ENCODE measurements at regions not wholly inside any gene's neighbourhood (a gene's known extent, or its start where the extent isn't known, plus 50 kb on each side); places are given as distances from the start of the nearest gene placed in this dataset.
"Not testable (repeated sequence)": the region's sequence is repeated elsewhere in the genome, so short reads cannot be mapped to it uniquely, and the experiment has no call there.

- not testable (repeated sequence) for H3K9me3 ChIP-seq, DNase-seq, H3K36me3 ChIP-seq, H3K4me3 ChIP-seq, H3K27me3 ChIP-seq
Measured at GRCh38 chr12:107209700-107210099, 116.4 kb upstream of the CRY1 start.

GRCh38 chr12:107214373-107214773 lies 121.0 kb upstream of the CRY1 start:
- H3K4me3 ChIP-seq, H3K36me3 ChIP-seq, H3K27me3 ChIP-seq, H3K9me3 ChIP-seq: not testable (repeated sequence)
- peak; percentile 77 for DNase-seq

GRCh38 chr12:107216411-107216810 lies 123.1 kb upstream of the CRY1 start:
- not testable (repeated sequence) for H3K9me3 ChIP-seq, DNase-seq, H3K4me3 ChIP-seq, H3K27me3 ChIP-seq, H3K36me3 ChIP-seq

DNA sequence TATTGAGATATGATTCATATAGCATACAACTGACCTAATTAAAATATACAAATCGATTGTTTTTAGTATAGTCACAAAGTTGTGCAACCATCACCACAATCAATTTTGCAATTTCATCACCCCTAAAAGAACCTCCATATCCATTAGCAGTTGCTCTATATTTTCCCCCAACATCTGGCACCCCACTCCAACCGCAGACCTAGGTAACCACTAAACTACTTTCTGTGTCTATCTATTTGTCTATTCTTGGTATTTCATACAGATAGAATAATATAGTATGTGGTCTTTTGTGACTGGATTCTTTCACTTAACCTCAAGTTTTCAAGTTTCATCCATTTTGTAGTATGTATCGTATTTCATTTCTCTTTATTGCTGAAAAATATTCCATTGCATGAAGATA lies 126.0 kb upstream of the CRY1 start:
- no peak overlapping the region for H3K4me3 ChIP-seq
- no peak for DNase-seq
- H3K9me3 ChIP-seq: no peaks in the 10 kb centered on the region
- peaks cover 12% of the 10 kb centered on the region for H3K27me3 ChIP-seq
- no peaks in the 10 kb centered on the region for H3K36me3 ChIP-seq

GRCh38 chr12:107221913-107222312 lies 128.6 kb upstream of the CRY1 start:
- no peaks in the 10 kb centered on the region for H3K36me3 ChIP-seq
- no peak for DNase-seq
- H3K9me3 ChIP-seq: no peaks in the 10 kb centered on the region
- peaks cover 12% of the 10 kb centered on the region for H3K27me3 ChIP-seq
- H3K4me3 ChIP-seq: no peak overlapping the region

DNA sequence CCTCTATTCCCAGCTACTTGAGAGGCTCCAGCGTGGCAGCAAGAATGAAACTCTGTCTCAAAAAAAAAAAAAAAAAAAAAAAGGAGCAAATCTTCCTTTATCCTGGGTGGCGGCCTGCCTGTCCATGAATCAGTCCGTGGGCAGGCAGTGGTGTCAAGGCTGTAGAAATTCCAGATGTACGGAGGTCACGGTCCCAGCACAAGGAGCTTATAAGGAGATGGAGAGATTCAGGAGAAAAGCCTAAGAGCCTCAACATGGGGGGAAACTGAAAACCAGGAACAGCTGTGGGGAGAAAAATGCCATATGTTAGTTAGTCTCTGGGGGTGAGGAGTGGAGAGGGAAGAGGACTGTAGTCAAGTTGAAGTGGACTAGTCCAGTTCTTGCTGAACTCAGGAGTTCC lies 130.5 kb upstream of the CRY1 start:
- H3K9me3 ChIP-seq: no peaks in the 10 kb centered on the region
- DNase-seq: peak; percentile 20
- peaks cover 12% of the 10 kb centered on the region for H3K27me3 ChIP-seq
- H3K36me3 ChIP-seq: no peaks in the 10 kb centered on the region
- no peak overlapping the region for H3K4me3 ChIP-seq

DNA sequence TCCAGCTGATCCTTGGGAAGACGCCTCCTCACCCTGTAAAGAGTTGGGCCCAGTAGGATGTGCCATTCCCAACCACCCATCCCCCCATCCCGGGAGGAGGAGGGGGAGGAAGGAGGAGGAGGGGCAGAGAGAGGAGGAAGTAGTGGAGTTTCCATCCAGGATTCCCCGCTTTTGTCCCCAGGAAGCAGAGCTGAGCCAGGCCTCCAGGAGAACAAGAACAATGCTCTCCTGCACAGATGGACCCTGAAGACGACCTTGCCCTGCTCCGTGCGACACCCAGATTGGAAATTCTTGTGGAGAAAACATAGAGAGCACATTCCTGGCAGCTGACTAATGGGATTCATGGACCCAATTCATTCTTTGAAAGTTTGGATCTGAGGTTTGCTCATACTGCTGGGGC lies 132.3 kb upstream of the CRY1 start:
- no peak for DNase-seq
- Histone ChIP-seq H3K9me3 (no peaks in the 10 kb centered on the region), H3K36me3 (no peaks in the 10 kb centered on the region), H3K4me3 (no peak overlapping the region), H3K27me3 (peaks cover 8% of the 10 kb centered on the region)

DNA sequence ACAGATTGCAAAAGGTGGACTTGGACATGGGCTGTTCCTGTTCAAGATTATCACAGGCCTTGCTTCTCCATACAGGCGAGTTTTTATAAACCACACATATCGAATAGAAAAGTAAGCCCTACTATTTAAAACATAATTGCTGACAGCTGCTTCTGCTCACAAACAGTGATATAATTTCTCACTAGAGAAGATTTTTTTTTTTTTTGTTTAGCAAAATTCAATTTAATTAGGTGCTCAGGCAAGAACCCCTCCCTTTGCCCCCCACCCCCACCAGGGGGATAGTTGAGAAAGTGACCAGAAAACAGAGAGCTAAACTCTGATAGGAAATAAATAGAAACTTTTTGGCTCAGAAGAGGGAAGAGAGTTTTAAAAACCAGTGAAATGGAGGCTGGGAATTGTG lies 132.8 kb upstream of the CRY1 start:
- H3K4me3 ChIP-seq: no peak overlapping the region
- H3K27me3 ChIP-seq: peaks cover 5% of the 10 kb centered on the region
- no peaks in the 10 kb centered on the region for H3K9me3 ChIP-seq
- no peaks in the 10 kb centered on the region for H3K36me3 ChIP-seq
- no peak for DNase-seq

- Histone ChIP-seq H3K9me3 (no peaks in the 10 kb centered on the region), H3K27me3 (no peaks in the 10 kb centered on the region; the same call in 1 of the 2 replicates), H3K4me3 (no peak overlapping the region), H3K36me3 (no peaks in the 10 kb centered on the region)
- DNase-seq: no peak
Measured at GRCh38 chr12:107228076-107228475, 134.7 kb upstream of the CRY1 start.

- Histone ChIP-seq H3K36me3 (no peaks in the 10 kb centered on the region), H3K27me3 (no peaks in the 10 kb centered on the region), H3K4me3 (no peak overlapping the region), H3K9me3 (no peaks in the 10 kb centered on the region)
- no peak for DNase-seq
Measured at GRCh38 chr12:107229827-107230226, 136.5 kb upstream of the CRY1 start.

- no peaks in the 10 kb centered on the region for H3K36me3 ChIP-seq
- H3K9me3 ChIP-seq: no peaks in the 10 kb centered on the region
- H3K27me3 ChIP-seq: no peaks in the 10 kb centered on the region
- H3K4me3 ChIP-seq: no peak overlapping the region
- no peak for DNase-seq
Measured at GRCh38 chr12:107231303-107231702, 138.0 kb upstream of the CRY1 start.

- DNase-seq: no peak
- no peak overlapping the region for H3K4me3 ChIP-seq
- no peaks in the 10 kb centered on the region for H3K36me3 ChIP-seq
- H3K27me3 ChIP-seq: no peaks in the 10 kb centered on the region
- no peaks in the 10 kb centered on the region for H3K9me3 ChIP-seq
Measured at GRCh38 chr12:107233551-107233950, 140.2 kb upstream of the CRY1 start.

GRCh38 chr12:107235600-107235999 lies 142.3 kb upstream of the CRY1 start:
- no peaks in the 10 kb centered on the region for H3K27me3 ChIP-seq
- no peak for DNase-seq

GRCh38 chr12:107236824-107237511 lies 143.6 kb upstream of the CRY1 start:
- Histone ChIP-seq H3K4me3 (no peak overlapping the region), H3K27me3 (no peaks in the 10 kb centered on the region), H3K9me3 (no peaks in the 10 kb centered on the region), H3K36me3 (no peaks in the 10 kb centered on the region)
- DNase-seq: no peak

More at GRCh38 chr12:107235600-107235999, 142.3 kb upstream of the CRY1 start:
- Histone ChIP-seq H3K36me3 (no peaks in the 10 kb centered on the region), H3K4me3 (no peak overlapping the region), H3K9me3 (no peaks in the 10 kb centered on the region)

- Histone ChIP-seq H3K4me3 (no peak overlapping the region), H3K27me3 (no peaks in the 10 kb centered on the region), H3K36me3 (no peaks in the 10 kb centered on the region), H3K9me3 (no peaks in the 10 kb centered on the region)
- DNase-seq: no peak
Measured at GRCh38 chr12:107238296-107238695, 144.9 kb upstream of the CRY1 start.

GRCh38 chr12:107241411-107241810 lies 148.1 kb upstream of the CRY1 start:
- no peak for DNase-seq
- Histone ChIP-seq H3K4me3 (no peak overlapping the region), H3K9me3 (no peaks in the 10 kb centered on the region), H3K36me3 (no peaks in the 10 kb centered on the region), H3K27me3 (no peaks in the 10 kb centered on the region)

- no peaks in the 10 kb centered on the region for H3K36me3 ChIP-seq
- no peaks in the 10 kb centered on the region for H3K9me3 ChIP-seq
- H3K27me3 ChIP-seq: no peaks in the 10 kb centered on the region
- H3K4me3 ChIP-seq: no peak overlapping the region
- no peak for DNase-seq
Measured at GRCh38 chr12:107242189-107242588, 148.8 kb upstream of the CRY1 start.

- Histone ChIP-seq H3K36me3 (no peaks in the 10 kb centered on the region), H3K27me3 (no peaks in the 10 kb centered on the region), H3K9me3 (no peaks in the 10 kb centered on the region), H3K4me3 (no peak overlapping the region)
- DNase-seq: no peak
Measured at GRCh38 chr12:107243341-107243740, 150.0 kb upstream of the CRY1 start.

GRCh38 chr12:107244584-107244983 lies 151.2 kb upstream of the CRY1 start:
- no peaks in the 10 kb centered on the region for H3K36me3 ChIP-seq
- no peaks in the 10 kb centered on the region for H3K9me3 ChIP-seq
- no peaks in the 10 kb centered on the region for H3K27me3 ChIP-seq
- H3K4me3 ChIP-seq: no peak overlapping the region
- no peak for DNase-seq
